ENCODE measurements at regions not wholly inside any gene's neighbourhood (a gene's known extent, or its start where the extent isn't known, plus 50 kb on each side); places are given as distances from the start of the nearest gene placed in this dataset.

- DNase-seq = no peak
Measured at GRCh38 chr4:36737691-36738090, 456.3 kb downstream of the DTHD1 start.

GRCh38 chr4:36740796-36741310 lies 459.4 kb downstream of the DTHD1 start:
- DNase-seq = no peak

- no peak for DNase-seq
Measured at GRCh38 chr4:36747277-36748129, 466.1 kb downstream of the DTHD1 start.

GRCh38 chr4:36753048-36753447 lies 471.6 kb downstream of the DTHD1 start:
- DNase-seq = no peak

- no peak for DNase-seq
Measured at GRCh38 chr4:36757580-36758311, 476.3 kb downstream of the DTHD1 start.

- DNase-seq = no peak
Measured at GRCh38 chr4:36758312-36759178, 477.1 kb downstream of the DTHD1 start.

GRCh38 chr4:36761607-36762006 lies 480.2 kb downstream of the DTHD1 start:
- no peak for DNase-seq

- no peak for DNase-seq
Measured at GRCh38 chr4:36763814-36764213, 480.7 kb upstream of the NWD2 start.

GRCh38 chr4:36767596-36767995 lies 476.9 kb upstream of the NWD2 start:
- no peak for DNase-seq

- no peak for DNase-seq
Measured at GRCh38 chr4:36771411-36772153, 473.0 kb upstream of the NWD2 start.

- DNase-seq = no peak
Measured at GRCh38 chr4:36772154-36772516, 472.4 kb upstream of the NWD2 start.

- DNase-seq = no peak
Measured at GRCh38 chr4:36773467-36773866, 471.1 kb upstream of the NWD2 start.

- DNase-seq = no peak
Measured at GRCh38 chr4:36775544-36775943, 469.0 kb upstream of the NWD2 start.

- no peak for DNase-seq
Measured at GRCh38 chr4:36779601-36780000, 464.9 kb upstream of the NWD2 start.

GRCh38 chr4:36785973-36786372 lies 458.6 kb upstream of the NWD2 start:
- no peak for DNase-seq

- DNase-seq = no peak
Measured at GRCh38 chr4:36786519-36786918, 458.0 kb upstream of the NWD2 start.

GRCh38 chr4:36794716-36795115 lies 449.8 kb upstream of the NWD2 start:
- DNase-seq = no peak

- DNase-seq = no peak
Measured at GRCh38 chr4:36812149-36812548, 432.4 kb upstream of the NWD2 start.

GRCh38 chr4:36815536-36815935 lies 429.0 kb upstream of the NWD2 start:
- no peak for DNase-seq

GRCh38 chr4:36823199-36823967 lies 421.2 kb upstream of the NWD2 start:
- DNase-seq = no peak

GRCh38 chr4:36824682-36825081 lies 419.9 kb upstream of the NWD2 start:
- DNase-seq = no peak

- no peak for DNase-seq
Measured at GRCh38 chr4:36835246-36835645, 409.3 kb upstream of the NWD2 start.

Measured in CD4-positive, alpha-beta T cell treated with Interleukin-4 for 4 hours (primary cell).